ENCODE measurements at regions not wholly inside any gene's neighbourhood (a gene's known extent, or its start where the extent isn't known, plus 50 kb on each side); places are given as distances from the start of the nearest gene placed in this dataset.

DNA sequence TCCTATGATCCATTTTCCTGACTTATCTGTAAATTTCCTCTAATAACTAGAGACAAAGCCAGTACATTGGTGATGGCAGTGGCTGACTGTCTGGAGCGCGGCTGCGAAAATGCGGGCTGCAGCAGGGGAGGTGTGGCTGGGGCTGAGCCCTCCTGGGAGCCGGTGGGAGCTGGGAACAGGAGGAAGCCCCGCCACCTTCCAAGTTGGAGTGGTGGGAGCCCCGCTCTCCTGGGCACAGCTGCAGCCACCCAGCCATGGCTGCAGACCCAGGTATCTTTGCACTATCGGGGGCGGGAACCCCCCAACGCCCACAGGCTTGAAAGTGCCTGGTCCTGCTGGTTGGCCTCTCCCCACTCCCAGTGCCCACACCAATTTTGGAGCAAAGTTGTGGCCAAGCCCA, 633.0 kb upstream of the TMEFF2 start:
- WGBS (ENCODE audit: insufficient coverage) = 96% methylated on average over 9 of the region's 10 CpGs
- DNase-seq = no peak
- H3K9me3 Mint-ChIP-seq = peaks cover 0 to 7% (median 2%) of the 10 kb centered on the region in 7 donors

DNA sequence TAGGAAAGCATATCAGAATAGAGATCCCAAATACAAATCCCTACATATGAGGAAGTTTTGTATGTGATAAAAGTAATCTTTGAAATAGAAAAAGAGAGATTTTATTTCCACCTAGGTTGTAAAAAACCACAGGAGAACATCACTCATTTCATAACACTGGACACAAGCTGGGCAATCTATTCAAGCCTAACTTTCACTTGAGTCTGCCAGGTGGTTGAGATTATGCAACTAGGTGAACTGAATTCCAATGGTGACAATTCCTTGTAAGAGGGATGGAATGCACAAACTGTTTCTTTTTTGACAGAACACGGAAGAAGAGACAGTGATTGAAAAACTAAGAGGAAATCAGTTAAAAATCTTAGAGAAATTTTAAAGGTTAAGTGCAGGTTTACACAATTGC, 619.6 kb upstream of the TMEFF2 start:
- DNase-seq = no peak
- intact Hi-C loops (cut with micrococcal nuclease) = no loop called here
- Histone ChIP-seq H2AFZ (ENCODE audit: insufficient read depth, low read depth, low read length, poor library complexity, severe bottlenecking) (no peak overlapping the region), H4K20me1 (ENCODE audit: insufficient read depth, low read length) (no peaks in the 10 kb centered on the region), H3K27me3 (ENCODE audit: control insufficient read depth in 2 of 2, insufficient read depth in 2 of 2, low read length in 2 of 2) (no peaks in the 10 kb centered on the region), H3K4me2 (replicated peaks; ENCODE audit: extremely low read depth, low read length, poor library complexity, severe bottlenecking) (no peak overlapping the region), H3K9me3 (replicated peaks in 1 of 2; ENCODE audit: control insufficient read depth in 1 of 2, insufficient read depth in 1 of 2, low read length in 2 of 2) (peaks cover 5 to 15% of the 10 kb centered on the region in 2 donors), H3K79me2 (ENCODE audit: insufficient read depth, low read length) (no peaks in the 10 kb centered on the region), H3K36me3 (replicated peaks in 1 of 2; ENCODE audit: control insufficient read depth in 1 of 2, insufficient read depth in 2 of 2, low read length in 2 of 2) (no peaks in the 10 kb centered on the region), H3K9ac (ENCODE audit: insufficient read depth, low read length, poor library complexity, severe bottlenecking) (no peak overlapping the region), H3K4me3 (replicated peaks in 1 of 3; ENCODE audit: low read depth in 2 of 3, low read length in 3 of 3) (no peak overlapping the region), H3K4me1 (ENCODE audit: control insufficient read depth in 1 of 2, insufficient read depth in 2 of 2, low read length in 2 of 2) (no peaks in the 10 kb centered on the region), H3K27ac (ENCODE audit: low read depth in 1 of 2, low read length in 2 of 2) (no peak overlapping the region)
- Mint-ChIP-seq H3K36me3 (no peaks in the 10 kb centered on the region), H3K27ac (no peak overlapping the region), H3K4me1 (no peaks in the 10 kb centered on the region), H3K9me3 (peaks cover 2 to 12% (median 7%) of the 10 kb centered on the region in 7 donors), H3K27me3 (ENCODE audit: low read depth in 3 of 3) (no peaks in the 10 kb centered on the region), H3K4me3 (no peak overlapping the region)
- no CpG with 5 or more reads among the region's 1 CpG for WGBS (ENCODE audit: insufficient coverage)
- TF ChIP-seq, protein P1, sequence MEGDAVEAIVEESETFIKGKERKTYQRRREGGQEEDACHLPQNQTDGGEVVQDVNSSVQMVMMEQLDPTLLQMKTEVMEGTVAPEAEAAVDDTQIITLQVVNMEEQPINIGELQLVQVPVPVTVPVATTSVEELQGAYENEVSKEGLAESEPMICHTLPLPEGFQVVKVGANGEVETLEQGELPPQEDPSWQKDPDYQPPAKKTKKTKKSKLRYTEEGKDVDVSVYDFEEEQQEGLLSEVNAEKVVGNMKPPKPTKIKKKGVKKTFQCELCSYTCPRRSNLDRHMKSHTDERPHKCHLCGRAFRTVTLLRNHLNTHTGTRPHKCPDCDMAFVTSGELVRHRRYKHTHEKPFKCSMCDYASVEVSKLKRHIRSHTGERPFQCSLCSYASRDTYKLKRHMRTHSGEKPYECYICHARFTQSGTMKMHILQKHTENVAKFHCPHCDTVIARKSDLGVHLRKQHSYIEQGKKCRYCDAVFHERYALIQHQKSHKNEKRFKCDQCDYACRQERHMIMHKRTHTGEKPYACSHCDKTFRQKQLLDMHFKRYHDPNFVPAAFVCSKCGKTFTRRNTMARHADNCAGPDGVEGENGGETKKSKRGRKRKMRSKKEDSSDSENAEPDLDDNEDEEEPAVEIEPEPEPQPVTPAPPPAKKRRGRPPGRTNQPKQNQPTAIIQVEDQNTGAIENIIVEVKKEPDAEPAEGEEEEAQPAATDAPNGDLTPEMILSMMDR (IDR thresholded peaks at IDR 0.05) = no peak

More for the DNA sequence above, 633.0 kb upstream of the TMEFF2 start:
- no peaks in the 10 kb centered on the region for H3K36me3 ChIP-seq (replicated peaks in 1 of 2; ENCODE audit: control insufficient read depth in 1 of 2, insufficient read depth in 2 of 2, low read length in 2 of 2)
- H3K4me2 ChIP-seq (replicated peaks; ENCODE audit: extremely low read depth, low read length, poor library complexity, severe bottlenecking) = no peak overlapping the region
- H2AFZ ChIP-seq (ENCODE audit: insufficient read depth, low read depth, low read length, poor library complexity, severe bottlenecking) = no peak overlapping the region
- H3K4me1 Mint-ChIP-seq = no peaks in the 10 kb centered on the region
- no peaks in the 10 kb centered on the region for H3K79me2 ChIP-seq (ENCODE audit: insufficient read depth, low read length)
- intact Hi-C loops (cut with micrococcal nuclease) = no loop called here
- H3K9ac ChIP-seq (ENCODE audit: insufficient read depth, low read length, poor library complexity, severe bottlenecking) = no peak overlapping the region
- peaks cover 0 to 16% of the 10 kb centered on the region in 2 donors for H3K9me3 ChIP-seq (replicated peaks in 1 of 2; ENCODE audit: control insufficient read depth in 1 of 2, insufficient read depth in 1 of 2, low read length in 2 of 2)
- TF ChIP-seq, protein P1 (IDR thresholded peaks at IDR 0.05) = no peak
- H3K27me3 Mint-ChIP-seq (ENCODE audit: low read depth in 3 of 3) = no peaks in the 10 kb centered on the region
- no peaks in the 10 kb centered on the region for H3K4me1 ChIP-seq (ENCODE audit: control insufficient read depth in 1 of 2, insufficient read depth in 2 of 2, low read length in 2 of 2)
- no peaks in the 10 kb centered on the region for H4K20me1 ChIP-seq (ENCODE audit: insufficient read depth, low read length)
- H3K4me3 ChIP-seq (replicated peaks in 1 of 3; ENCODE audit: low read depth in 2 of 3, low read length in 3 of 3) = no peak overlapping the region
- H3K27ac ChIP-seq (ENCODE audit: low read depth in 1 of 2, low read length in 2 of 2) = no peak overlapping the region
- no peaks in the 10 kb centered on the region for H3K27me3 ChIP-seq (ENCODE audit: control insufficient read depth in 2 of 2, insufficient read depth in 2 of 2, low read length in 2 of 2)
- no peak overlapping the region for H3K4me3 Mint-ChIP-seq
- H3K36me3 Mint-ChIP-seq = no peaks in the 10 kb centered on the region
- H3K27ac Mint-ChIP-seq = no peak overlapping the region

Measured in CD14-positive monocyte (primary cell).